ENCODE measurements at regions not wholly inside any gene's neighbourhood (a gene's known extent, or its start where the extent isn't known, plus 50 kb on each side); places are given as distances from the start of the nearest gene placed in this dataset.

DNA sequence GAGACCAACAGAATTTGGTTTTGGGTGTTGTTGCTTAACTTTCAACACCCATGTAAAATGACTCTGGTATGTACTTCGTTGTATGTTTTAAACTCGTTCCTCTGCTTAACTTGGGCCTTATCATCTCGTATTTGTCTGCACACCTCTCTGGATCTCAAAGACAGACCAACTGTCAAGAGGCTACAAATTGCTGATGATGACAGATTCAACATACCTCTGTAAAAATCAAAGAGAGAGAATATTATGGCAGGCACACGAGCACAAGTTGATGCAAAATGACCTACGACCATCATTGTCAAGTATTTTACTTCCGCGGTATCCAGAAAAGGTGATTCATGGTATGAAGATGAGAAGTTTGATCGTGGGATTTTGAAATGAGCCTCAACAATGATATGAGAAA lies 132.1 kb upstream of the ARGLU1 start:
- Histone ChIP-seq H3K4me3 (ENCODE audit: low read length) (no peak overlapping the region), H3K36me3 (ENCODE audit: insufficient read depth, low read length) (no peaks in the 10 kb centered on the region), H3K4me1 (ENCODE audit: insufficient read depth, low read length) (no peaks in the 10 kb centered on the region), H3K27ac (ENCODE audit: low read depth in 1 of 2, low read length in 2 of 2) (no peak overlapping the region), H3K9me3 (ENCODE audit: control insufficient read depth in 1 of 2, insufficient read depth in 1 of 2, low read length in 2 of 2) (peaks cover 0 to 4% of the 10 kb centered on the region in 2 experiments), H3K27me3 (ENCODE audit: control insufficient read depth in 1 of 2, insufficient read depth in 2 of 2, low read length in 2 of 2) (no peaks in the 10 kb centered on the region)
- ATAC-seq (ENCODE audit: poor library complexity) (no peak), DNase-seq (no peak)
- intact Hi-C loops (cut with DNase I, micrococcal nuclease): no loop called here
- H3K36me3 Mint-ChIP-seq (ENCODE audit: low read depth): no peaks in the 10 kb centered on the region
- peaks cover 8% of the 10 kb centered on the region for H3K27me3 Mint-ChIP-seq
- CTCF ChIA-PET: no interaction called here
- H3K27ac Mint-ChIP-seq: no peak overlapping the region
- POLR2A ChIA-PET: no interaction called here
- no peaks in the 10 kb centered on the region for H3K4me1 Mint-ChIP-seq (ENCODE audit: low read depth)
- TF ChIP-seq, protein P1, sequence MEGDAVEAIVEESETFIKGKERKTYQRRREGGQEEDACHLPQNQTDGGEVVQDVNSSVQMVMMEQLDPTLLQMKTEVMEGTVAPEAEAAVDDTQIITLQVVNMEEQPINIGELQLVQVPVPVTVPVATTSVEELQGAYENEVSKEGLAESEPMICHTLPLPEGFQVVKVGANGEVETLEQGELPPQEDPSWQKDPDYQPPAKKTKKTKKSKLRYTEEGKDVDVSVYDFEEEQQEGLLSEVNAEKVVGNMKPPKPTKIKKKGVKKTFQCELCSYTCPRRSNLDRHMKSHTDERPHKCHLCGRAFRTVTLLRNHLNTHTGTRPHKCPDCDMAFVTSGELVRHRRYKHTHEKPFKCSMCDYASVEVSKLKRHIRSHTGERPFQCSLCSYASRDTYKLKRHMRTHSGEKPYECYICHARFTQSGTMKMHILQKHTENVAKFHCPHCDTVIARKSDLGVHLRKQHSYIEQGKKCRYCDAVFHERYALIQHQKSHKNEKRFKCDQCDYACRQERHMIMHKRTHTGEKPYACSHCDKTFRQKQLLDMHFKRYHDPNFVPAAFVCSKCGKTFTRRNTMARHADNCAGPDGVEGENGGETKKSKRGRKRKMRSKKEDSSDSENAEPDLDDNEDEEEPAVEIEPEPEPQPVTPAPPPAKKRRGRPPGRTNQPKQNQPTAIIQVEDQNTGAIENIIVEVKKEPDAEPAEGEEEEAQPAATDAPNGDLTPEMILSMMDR (IDR thresholded peaks at IDR 0.05): no peak
- no peak overlapping the region for H3K4me3 Mint-ChIP-seq
- H3K9me3 Mint-ChIP-seq: no peaks in the 10 kb centered on the region

DNA sequence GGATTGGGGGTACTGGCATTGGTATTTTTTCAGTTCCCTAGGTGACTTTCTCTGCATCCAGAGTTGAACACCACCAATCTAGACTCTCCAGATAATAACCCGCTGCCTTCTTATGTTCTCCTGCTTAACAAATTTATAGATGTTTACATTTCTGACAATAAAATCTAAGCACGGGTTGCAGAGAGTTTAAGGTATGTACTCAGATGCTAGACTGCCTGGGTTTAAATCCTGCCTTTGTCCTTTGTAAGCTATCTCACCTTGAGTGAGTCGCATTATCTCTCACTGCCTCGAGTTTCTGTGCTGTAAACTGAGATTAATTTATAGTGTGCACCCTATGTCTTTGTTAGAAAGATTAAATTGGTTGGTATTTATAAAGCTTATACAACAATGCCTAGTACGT lies 131.4 kb upstream of the ARGLU1 start:
- TF ChIP-seq, protein P1 (IDR thresholded peaks at IDR 0.05): no peak
- ChIA-PET CTCF (no interaction called here), POLR2A (no interaction called here)
- Mint-ChIP-seq H3K36me3 (ENCODE audit: low read depth) (no peaks in the 10 kb centered on the region), H3K27me3 (peaks cover 2% of the 10 kb centered on the region), H3K4me3 (no peak overlapping the region), H3K27ac (no peak overlapping the region), H3K9me3 (no peaks in the 10 kb centered on the region), H3K4me1 (ENCODE audit: low read depth) (no peaks in the 10 kb centered on the region)
- no peak overlapping the region for H3K27ac ChIP-seq (ENCODE audit: low read depth in 1 of 2, low read length in 2 of 2)
- no peaks in the 10 kb centered on the region for H3K27me3 ChIP-seq (ENCODE audit: control insufficient read depth in 1 of 2, insufficient read depth in 2 of 2, low read length in 2 of 2)
- DNase-seq (no peak), ATAC-seq (ENCODE audit: poor library complexity) (no peak)
- H3K9me3 ChIP-seq (ENCODE audit: control insufficient read depth in 1 of 2, insufficient read depth in 1 of 2, low read length in 2 of 2): peaks cover 0 to 4% of the 10 kb centered on the region in 2 experiments
- H3K4me3 ChIP-seq (ENCODE audit: low read length): no peak overlapping the region
- H3K36me3 ChIP-seq (ENCODE audit: insufficient read depth, low read length): no peaks in the 10 kb centered on the region
- intact Hi-C loops (cut with DNase I, micrococcal nuclease): no loop called here
- no peaks in the 10 kb centered on the region for H3K4me1 ChIP-seq (ENCODE audit: insufficient read depth, low read length)

DNA sequence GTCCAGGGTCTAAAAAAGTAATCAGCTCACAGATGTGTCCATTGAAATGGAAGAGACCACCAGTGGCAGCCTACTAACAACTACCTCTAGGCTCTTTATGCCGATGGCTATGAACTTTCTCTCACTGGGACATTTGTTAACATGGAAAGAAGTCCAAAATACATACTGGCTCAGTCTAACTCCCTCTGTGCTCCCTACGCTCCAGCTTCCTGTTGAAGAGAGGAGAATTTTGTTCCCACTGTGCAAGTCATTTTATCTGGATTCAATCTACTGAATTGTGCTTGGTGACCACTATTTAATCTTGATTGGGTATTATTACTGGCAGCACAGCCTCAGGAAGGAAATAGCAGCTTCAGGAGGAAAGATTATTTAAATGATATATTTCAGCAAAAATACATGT lies 128.8 kb upstream of the ARGLU1 start:
- H3K4me1 ChIP-seq (ENCODE audit: insufficient read depth, low read length): no peaks in the 10 kb centered on the region
- no peak overlapping the region for H3K4me3 ChIP-seq (ENCODE audit: low read length)
- no peaks in the 10 kb centered on the region for H3K36me3 ChIP-seq (ENCODE audit: insufficient read depth, low read length)
- ATAC-seq (ENCODE audit: poor library complexity) (no peak), DNase-seq (no peak)
- H3K4me3 Mint-ChIP-seq: no peak overlapping the region
- no peaks in the 10 kb centered on the region for H3K27me3 Mint-ChIP-seq
- no peak overlapping the region for H3K27ac Mint-ChIP-seq
- ChIA-PET POLR2A (no interaction called here), CTCF (no interaction called here)
- H3K36me3 Mint-ChIP-seq (ENCODE audit: low read depth): no peaks in the 10 kb centered on the region
- H3K27ac ChIP-seq (ENCODE audit: low read depth in 1 of 2, low read length in 2 of 2): no peak overlapping the region
- TF ChIP-seq, protein P1 (IDR thresholded peaks at IDR 0.05): no peak
- no peaks in the 10 kb centered on the region for H3K27me3 ChIP-seq (ENCODE audit: control insufficient read depth in 1 of 2, insufficient read depth in 2 of 2, low read length in 2 of 2)
- intact Hi-C loops (cut with DNase I, micrococcal nuclease): no loop called here
- no peaks in the 10 kb centered on the region for H3K9me3 Mint-ChIP-seq
- peaks cover 0 to 4% of the 10 kb centered on the region in 2 experiments for H3K9me3 ChIP-seq (ENCODE audit: control insufficient read depth in 1 of 2, insufficient read depth in 1 of 2, low read length in 2 of 2)
- no peaks in the 10 kb centered on the region for H3K4me1 Mint-ChIP-seq (ENCODE audit: low read depth)

Measured in CD4-positive, alpha-beta T cell (primary cell).